Mesodermal cell (in vitro differentiated cells): ENCODE measurements at regions not wholly inside any gene's neighbourhood (a gene's known extent, or its start where the extent isn't known, plus 50 kb on each side); places are given as distances from the start of the nearest gene placed in this dataset.
"Not testable (repeated sequence)": the region's sequence is repeated elsewhere in the genome, so short reads cannot be mapped to it uniquely, and the experiment has no call there.

Experiments
- H3K27ac ChIP-seq: 2 replicates; pipeline ENCODE4 v1.7.0; 2013; ENCODE audit warnings: mild to moderate bottlenecking, low read depth, low read length, moderate library complexity; ENCODE audit not compliant: severe bottlenecking
- H3K36me3 ChIP-seq: 2 replicates; pipeline ENCODE4 v1.7.1; 2013; ENCODE audit warnings: mild to moderate bottlenecking, low read length, moderate library complexity; ENCODE audit not compliant: control insufficient read depth, insufficient read depth
- H3K4me1 ChIP-seq: one replicate; pipeline ENCODE4 v1.7.1; 2013; ENCODE audit warnings: mild to moderate bottlenecking, low read length; ENCODE audit not compliant: insufficient read depth, control insufficient read depth, poor library complexity, severe bottlenecking
- H3K4me3 ChIP-seq: 2 replicates; pipeline ENCODE4 v1.7.0; 2013; ENCODE audit warnings: low read length, control low read depth, mild to moderate bottlenecking; ENCODE audit not compliant: insufficient read depth, poor library complexity, severe bottlenecking; ENCODE audit errors: extremely low read depth
- H3K9me3 ChIP-seq: 2 replicates; pipeline ENCODE4 v1.7.1; 2013; ENCODE audit warnings: mild to moderate bottlenecking, low read length, moderate library complexity; ENCODE audit not compliant: control insufficient read depth
- WGBS, 2 experiments: methylation state at CpG; one replicate each; pipeline ENCODE4 v1.1.5; 2013; ENCODE audit warnings: missing lambda C conversion rate in 2 of 2; ENCODE audit not compliant: insufficient coverage in 2 of 2; 5-methylcytosine and 5-hydroxymethylcytosine counted together

DNA sequence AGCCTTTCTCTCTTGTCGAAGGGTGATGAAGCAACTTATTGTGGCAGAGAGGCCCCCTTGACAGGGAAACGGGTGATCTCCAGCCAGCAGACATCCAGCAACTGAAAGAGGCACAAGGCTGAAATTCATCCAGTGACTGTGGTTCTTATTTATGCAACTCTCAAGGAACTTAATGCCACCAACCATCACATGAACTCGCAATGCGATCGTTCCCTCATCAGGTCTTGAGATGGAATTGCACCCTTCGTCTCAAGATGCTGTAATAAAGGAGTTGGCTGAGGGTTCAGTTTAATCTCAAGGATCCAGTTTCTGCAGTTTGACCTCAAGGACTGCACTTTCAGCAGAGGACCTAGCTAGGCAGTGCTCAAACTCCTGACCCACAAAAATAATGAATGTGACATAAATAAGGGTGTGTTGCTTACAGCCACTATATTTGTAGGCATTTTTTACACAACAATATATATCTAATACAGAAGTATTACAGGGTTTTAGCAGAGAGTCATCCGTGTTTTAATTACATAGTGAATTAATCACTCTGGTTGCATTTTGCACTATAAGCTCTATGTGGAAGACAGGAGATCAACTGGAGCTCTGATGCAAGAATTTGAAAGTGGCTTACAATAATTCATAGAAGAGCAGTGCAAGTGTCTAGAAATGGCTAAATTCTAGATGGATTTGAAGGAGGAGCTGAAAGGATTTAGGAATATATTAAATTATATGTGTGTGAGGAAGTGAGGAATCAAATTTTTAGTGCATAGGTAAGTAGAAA, 957.8 kb upstream of the CTNND2 start:
- no peaks in the 10 kb centered on the region for H3K36me3 ChIP-seq
- H3K27ac ChIP-seq = no peak overlapping the region
- WGBS, 2 experiments = 73 to 100% methylated on average over 3 of the region's 7 CpGs
- H3K4me3 ChIP-seq = no peak overlapping the region
- H3K9me3 ChIP-seq = no peaks in the 10 kb centered on the region
- peaks cover 21% of the 10 kb centered on the region for H3K4me1 ChIP-seq

DNA sequence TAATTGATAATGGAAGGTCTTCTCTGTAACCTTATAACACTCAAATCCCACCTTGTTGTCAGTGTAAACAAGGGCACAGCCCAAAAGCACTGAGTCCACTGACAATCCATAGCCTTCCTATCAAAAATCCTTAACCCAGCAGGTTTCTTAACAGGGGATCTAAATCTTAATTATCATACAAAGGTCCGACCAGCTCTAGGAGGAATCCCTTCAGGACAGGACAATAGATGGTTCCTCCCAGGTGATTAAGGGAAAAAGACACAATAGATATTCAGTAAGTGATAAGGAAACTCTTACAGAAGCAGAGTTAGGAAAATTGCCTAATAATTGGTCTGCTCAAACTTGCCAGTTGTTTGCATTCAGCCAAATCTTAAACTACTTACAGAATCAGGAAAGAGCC, 951.9 kb upstream of the CTNND2 start:
- H3K9me3 ChIP-seq, H3K36me3 ChIP-seq, H3K27ac ChIP-seq, H3K4me1 ChIP-seq, H3K4me3 ChIP-seq: not testable (repeated sequence)
- WGBS, 2 experiments = no CpG with 5 or more reads among the region's 1 CpG

DNA sequence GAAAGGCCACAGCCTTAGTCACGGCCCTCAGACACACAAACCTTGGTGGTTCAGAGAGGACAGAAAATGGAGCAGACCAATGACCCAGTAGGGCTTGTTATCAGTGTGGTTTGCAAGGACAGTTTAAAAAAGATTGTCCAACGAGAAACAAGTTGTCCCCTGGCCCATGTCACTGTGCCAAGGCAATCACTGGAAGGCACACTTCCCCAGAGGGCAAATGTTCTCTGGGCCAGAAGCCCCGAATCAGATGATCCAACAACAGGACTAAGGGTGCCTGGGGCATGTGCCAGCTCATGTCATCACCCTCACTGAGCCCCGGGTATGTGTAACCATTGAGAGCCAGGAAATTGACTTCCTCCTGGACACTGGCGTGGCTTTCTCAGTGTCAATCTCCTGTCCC, 950.1 kb upstream of the CTNND2 start:
- no peaks in the 10 kb centered on the region for H3K9me3 ChIP-seq
- 88 to 96% methylated on average over 4 to 5 of the region's 5 CpGs for WGBS, 2 experiments
- no peak overlapping the region for H3K27ac ChIP-seq
- H3K36me3 ChIP-seq = no peaks in the 10 kb centered on the region
- no peak overlapping the region for H3K4me3 ChIP-seq
- no peaks in the 10 kb centered on the region for H3K4me1 ChIP-seq

DNA sequence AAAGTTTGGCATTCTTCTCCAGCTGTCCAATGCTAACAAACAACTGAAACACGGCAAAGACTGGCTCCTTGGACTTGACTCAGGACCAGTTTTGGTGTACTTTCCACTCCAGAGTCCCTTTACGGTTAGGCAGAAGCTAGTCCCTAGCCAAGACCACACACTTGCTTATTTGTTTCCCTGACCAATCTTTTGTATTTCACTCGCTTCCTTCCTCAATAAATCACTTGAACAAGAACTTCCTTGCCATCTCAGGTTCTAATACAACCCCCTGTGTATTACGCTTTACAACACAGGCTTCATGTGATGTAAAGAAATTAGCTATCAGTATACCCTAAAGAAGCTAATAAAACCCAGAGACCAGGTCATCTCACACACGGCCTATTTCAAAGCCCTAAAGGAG, 947.5 kb upstream of the CTNND2 start:
- WGBS, 2 experiments = 87 to 89% methylated on average over 3 of the region's 5 CpGs
- Histone ChIP-seq H3K9me3 (no peaks in the 10 kb centered on the region), H3K36me3 (no peaks in the 10 kb centered on the region), H3K4me3 (no peak overlapping the region), H3K27ac (no peak overlapping the region), H3K4me1 (no peaks in the 10 kb centered on the region)

DNA sequence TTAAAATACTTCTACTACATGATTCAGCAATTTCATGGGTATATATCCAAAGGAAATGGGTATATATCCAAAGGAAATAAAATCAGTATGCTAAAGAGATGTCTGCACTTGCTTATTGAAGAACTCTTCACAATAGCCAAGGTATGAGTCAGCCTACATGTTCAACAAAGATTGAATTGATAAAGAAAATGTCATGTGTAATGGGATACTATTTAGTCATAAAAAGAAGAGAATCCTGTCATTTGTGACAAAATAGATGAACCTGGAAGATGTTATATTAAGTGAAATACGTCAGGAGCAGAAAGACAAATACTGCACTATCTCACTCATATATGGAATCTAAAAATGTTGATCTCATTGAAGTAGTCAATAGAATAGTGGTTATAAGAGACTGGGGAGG, 944.5 kb upstream of the CTNND2 start:
- no peak overlapping the region for H3K27ac ChIP-seq
- no CpG with 5 or more reads among the region's 1 CpG for WGBS, 2 experiments
- H3K36me3 ChIP-seq = no peaks in the 10 kb centered on the region
- no peaks in the 10 kb centered on the region for H3K4me1 ChIP-seq
- H3K9me3 ChIP-seq = no peaks in the 10 kb centered on the region
- no peak overlapping the region for H3K4me3 ChIP-seq

DNA sequence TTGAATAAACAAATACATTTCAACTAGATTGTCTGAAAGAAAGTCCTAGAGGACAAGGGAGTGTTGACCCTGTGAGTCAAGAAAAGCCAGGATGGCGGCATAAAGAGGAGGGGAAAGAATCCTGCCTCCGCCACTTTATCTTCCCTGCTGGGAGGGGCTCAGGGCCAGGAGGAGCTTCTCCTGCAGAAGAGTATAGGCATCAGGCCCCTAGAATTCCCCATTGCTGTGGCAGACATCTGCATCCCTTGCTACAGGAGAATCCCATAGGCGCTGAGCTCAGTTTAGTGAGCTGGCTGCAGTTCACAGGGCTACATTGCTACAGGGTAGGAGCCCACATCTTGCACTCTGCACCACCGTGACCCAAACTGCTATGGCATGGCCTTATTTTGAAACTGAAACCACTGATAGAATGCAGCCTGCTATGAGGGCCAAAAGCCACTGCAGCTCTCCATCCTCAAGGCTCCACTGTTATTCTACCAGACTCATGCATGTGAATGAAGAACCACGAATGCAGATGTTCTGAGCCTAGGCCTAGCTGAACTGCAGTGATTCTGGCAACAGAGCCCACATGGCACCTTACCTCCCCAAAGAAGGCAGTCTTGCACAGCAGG, 941.4 kb upstream of the CTNND2 start:
- H3K36me3 ChIP-seq = no peaks in the 10 kb centered on the region
- H3K9me3 ChIP-seq = no peaks in the 10 kb centered on the region
- WGBS, 2 experiments = 90 to 93% methylated on average over 4 to 5 of the region's 5 CpGs
- H3K4me3 ChIP-seq = no peak overlapping the region
- no peaks in the 10 kb centered on the region for H3K4me1 ChIP-seq
- H3K27ac ChIP-seq = no peak overlapping the region

DNA sequence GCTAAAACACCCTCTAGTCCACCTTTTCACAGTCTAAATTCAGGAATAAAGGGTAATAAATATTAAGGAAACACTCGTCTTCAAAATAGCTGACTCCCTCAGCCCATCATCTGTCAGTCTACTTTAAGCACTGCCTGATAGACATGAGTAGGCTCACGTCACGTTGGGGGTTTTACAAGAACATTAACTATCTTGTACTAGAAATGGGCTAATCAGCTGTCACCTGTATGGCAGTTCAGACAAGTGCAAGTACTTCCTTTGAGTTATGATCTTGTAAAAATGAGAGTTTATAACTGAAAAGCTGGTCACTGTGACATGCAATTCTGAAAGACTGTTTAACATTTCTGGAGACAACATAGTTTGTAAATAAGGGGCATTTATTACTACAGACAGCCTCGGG, 936.7 kb upstream of the CTNND2 start:
- no peaks in the 10 kb centered on the region for H3K9me3 ChIP-seq
- no peaks in the 10 kb centered on the region for H3K36me3 ChIP-seq
- no peaks in the 10 kb centered on the region for H3K4me1 ChIP-seq
- WGBS, 2 experiments = 79 to 90% methylated on average over 2 to 3 of the region's 4 CpGs
- no peak overlapping the region for H3K27ac ChIP-seq
- no peak overlapping the region for H3K4me3 ChIP-seq

DNA sequence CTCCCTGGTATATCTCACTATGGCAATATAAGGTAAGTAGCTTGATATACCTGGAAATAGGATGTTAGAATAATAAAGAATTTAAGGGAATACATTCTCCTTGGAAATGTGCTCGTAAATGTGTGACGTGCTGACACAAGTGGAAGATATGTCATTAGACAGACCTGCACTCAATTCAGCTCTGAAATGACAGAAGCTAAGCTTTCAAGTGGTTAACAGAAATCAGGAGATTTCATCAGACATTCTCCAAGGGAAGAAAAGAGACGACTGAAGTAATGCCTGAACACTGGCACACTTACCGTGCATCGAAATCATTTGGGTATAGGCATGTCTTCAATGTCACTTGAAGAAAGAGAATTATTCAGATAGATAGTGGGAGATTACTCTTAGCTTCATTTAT, 933.3 kb upstream of the CTNND2 start:
- Histone ChIP-seq H3K27ac (no peak overlapping the region), H3K4me3 (no peak overlapping the region)
- WGBS, 2 experiments = 91 to 100% methylated on average over 4 of the region's 5 CpGs

DNA sequence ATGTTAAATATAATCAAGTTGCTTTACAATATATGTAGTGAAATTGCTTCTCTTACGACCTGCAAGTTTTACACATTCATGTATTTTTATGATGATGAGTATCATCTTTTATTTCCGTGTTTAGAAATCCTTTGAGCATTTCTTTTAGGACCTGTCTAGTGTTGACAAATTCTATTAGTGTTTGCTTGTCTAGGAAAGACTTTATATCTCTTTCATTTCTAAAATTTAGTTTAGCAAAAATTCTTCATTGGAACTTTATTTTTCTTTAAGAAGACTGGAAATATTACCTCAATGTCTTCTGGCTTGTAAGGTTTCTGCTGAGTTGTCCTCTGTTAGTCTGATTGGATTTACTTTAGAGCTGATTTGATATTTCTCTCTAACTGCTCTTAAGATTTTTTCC, 920.9 kb upstream of the CTNND2 start:
- H3K4me1 ChIP-seq = no peaks in the 10 kb centered on the region
- H3K9me3 ChIP-seq = no peaks in the 10 kb centered on the region
- H3K4me3 ChIP-seq = no peak overlapping the region
- no peak overlapping the region for H3K27ac ChIP-seq
- WGBS, 2 experiments = no CpG with 5 or more reads among the region's 2 CpGs
- no peaks in the 10 kb centered on the region for H3K36me3 ChIP-seq

More for the DNA sequence above, 933.3 kb upstream of the CTNND2 start:
- no peaks in the 10 kb centered on the region for H3K36me3 ChIP-seq
- H3K4me1 ChIP-seq = no peaks in the 10 kb centered on the region
- no peaks in the 10 kb centered on the region for H3K9me3 ChIP-seq

DNA sequence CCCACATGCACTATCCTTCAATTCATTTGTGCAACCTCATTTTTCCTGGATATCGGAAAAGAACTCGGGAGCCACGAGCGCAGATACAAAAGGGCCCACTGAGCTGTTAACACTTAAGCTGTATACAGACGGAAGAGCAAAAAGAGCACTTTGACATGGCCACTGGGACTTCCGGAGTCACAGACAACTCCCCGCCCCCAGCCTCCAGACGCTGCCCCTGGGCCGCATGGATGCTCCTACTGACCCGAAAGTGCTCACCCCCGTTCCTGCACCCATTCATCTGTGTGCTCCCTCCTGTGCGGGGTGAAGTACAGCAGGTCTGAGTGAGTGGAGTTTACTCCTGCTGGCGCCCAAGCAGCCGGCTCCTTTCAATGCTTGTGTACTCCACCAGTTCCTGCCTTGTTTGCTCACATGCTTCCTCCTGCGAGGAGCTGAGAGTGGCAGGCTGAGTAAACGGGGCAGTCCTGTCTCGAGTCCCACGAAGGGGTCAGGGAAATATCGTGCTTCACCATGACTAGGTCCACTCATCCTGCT, 901.0 kb upstream of the CTNND2 start:
- H3K4me3 ChIP-seq = no peak overlapping the region
- no peaks in the 10 kb centered on the region for H3K9me3 ChIP-seq
- no peaks in the 10 kb centered on the region for H3K4me1 ChIP-seq
- 91 to 94% methylated on average over 19 of the region's 19 CpGs for WGBS, 2 experiments
- no peak overlapping the region for H3K27ac ChIP-seq
- no peaks in the 10 kb centered on the region for H3K36me3 ChIP-seq

DNA sequence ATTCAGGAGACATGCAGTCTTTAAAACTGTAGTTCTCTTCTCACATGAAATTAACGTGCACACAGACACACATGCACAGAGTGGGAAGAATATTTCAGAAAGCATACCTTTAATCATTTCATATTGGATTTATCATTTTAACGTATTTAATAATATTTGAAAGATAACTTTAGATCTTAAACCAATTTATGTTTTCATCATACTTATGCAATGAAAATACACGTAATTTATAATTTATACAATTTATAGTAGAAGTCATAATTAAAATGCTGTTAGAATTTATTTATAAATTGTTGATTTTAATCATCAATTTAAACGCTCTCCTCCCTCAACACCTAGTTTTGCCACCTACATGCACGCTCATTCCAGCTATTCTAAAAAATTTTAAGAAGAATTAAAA, 894.9 kb upstream of the CTNND2 start:
- H3K4me1 ChIP-seq = no peaks in the 10 kb centered on the region
- no peaks in the 10 kb centered on the region for H3K9me3 ChIP-seq
- H3K4me3 ChIP-seq = no peak overlapping the region
- H3K27ac ChIP-seq = no peak overlapping the region
- WGBS, 2 experiments = 86% methylated on average over 1 of the region's 5 CpGs; no CpG with 5 or more reads in 1 of the 2 experiments
- H3K36me3 ChIP-seq = no peaks in the 10 kb centered on the region
